Right lobe of liver (tissue), 4 donors: ENCODE measurements at regions not wholly inside any gene's neighbourhood (a gene's known extent, or its start where the extent isn't known, plus 50 kb on each side); places are given as distances from the start of the nearest gene placed in this dataset.

ENCODE experiments used
- CTCF ChIP-seq, 4 donors: fragments of 200-600 bp in 3 of 4; fragments of 450-650 bp in 1 of 4; IDR thresholded peaks; one replicate each; pipeline versions ENCODE4 v1.5.1 to v1.8.0; 2016 to 2022; ENCODE audit warnings: antibody characterized with exemption in 4 of 4, mild to moderate bottlenecking in 2 of 4
- POLR2A ChIP-seq: fragments of 450-650 bp; IDR thresholded peaks from one replicate; pipeline ENCODE4 v1.6.1; 2017; ENCODE audit warnings: antibody characterized with exemption, mild to moderate bottlenecking
- donor health status: DM: no; HTN: no; CAD: no.
- donor health status: DM: no; HTN: no; CAD: no.
- donor health status: DM: no; HTN: yes; CAD: no.

- TF ChIP-seq CTCF (IDR thresholded peaks at IDR 0.05), result no peak
- no peak for TF ChIP-seq POLR2A
Measured at GRCh38 chr12:90449611-90450010, 505.4 kb downstream of the CCER1 start.
